ENCODE measurements at regions not wholly inside any gene's neighbourhood (a gene's known extent, or its start where the extent isn't known, plus 50 kb on each side); places are given as distances from the start of the nearest gene placed in this dataset.
A peak's percentile ranks its signal among the peaks of the same experiment; 100 is the strongest.

DNA sequence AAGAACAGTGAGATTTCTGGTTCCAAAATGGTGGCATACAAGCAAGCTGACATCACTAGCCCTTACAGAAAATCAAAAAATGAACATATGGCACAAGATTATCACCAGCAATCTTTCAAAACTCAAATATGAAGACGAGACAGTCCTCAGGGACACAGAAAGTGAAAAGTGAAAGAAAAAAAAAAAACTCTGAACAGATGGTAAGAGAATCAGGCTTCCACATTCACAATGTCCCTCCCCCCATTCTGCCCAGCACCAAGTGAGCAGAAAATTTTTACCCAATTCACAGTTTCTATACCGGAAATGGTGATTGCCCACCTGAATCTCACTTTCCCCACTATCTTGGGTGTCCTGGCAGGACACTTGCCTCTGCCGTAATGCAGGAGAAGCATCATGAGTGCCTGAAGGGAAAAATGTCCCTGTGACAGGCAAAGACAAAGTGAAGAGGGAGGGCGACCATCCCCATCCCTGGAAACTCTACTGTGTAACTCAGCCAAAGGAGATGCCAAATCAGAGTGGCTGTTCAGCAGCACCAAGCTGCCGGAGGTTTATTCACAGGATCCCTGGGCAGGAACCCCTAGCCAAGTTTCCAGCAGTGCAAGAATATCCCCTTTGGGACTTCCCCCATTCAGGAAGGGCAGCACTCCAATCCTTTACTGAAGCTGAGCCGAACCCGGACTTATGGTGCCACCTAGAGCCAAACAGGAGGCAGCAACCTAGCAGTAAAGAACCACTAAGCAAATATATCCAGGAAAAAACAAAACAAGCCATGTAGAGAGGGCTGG lies 312.2 kb downstream of the LRATD1 start:
- H3K4me3 ChIP-seq (ENCODE audit: low read depth, low read length), result no peak overlapping the region
- peak; percentile 17 for DNase-seq (ENCODE audit: low read depth)
- TF ChIP-seq, protein P1, sequence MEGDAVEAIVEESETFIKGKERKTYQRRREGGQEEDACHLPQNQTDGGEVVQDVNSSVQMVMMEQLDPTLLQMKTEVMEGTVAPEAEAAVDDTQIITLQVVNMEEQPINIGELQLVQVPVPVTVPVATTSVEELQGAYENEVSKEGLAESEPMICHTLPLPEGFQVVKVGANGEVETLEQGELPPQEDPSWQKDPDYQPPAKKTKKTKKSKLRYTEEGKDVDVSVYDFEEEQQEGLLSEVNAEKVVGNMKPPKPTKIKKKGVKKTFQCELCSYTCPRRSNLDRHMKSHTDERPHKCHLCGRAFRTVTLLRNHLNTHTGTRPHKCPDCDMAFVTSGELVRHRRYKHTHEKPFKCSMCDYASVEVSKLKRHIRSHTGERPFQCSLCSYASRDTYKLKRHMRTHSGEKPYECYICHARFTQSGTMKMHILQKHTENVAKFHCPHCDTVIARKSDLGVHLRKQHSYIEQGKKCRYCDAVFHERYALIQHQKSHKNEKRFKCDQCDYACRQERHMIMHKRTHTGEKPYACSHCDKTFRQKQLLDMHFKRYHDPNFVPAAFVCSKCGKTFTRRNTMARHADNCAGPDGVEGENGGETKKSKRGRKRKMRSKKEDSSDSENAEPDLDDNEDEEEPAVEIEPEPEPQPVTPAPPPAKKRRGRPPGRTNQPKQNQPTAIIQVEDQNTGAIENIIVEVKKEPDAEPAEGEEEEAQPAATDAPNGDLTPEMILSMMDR (IDR thresholded peaks at IDR 0.05; ENCODE audit: control insufficient read depth, extremely low read depth, insufficient read depth), result peak; percentile 68

DNA sequence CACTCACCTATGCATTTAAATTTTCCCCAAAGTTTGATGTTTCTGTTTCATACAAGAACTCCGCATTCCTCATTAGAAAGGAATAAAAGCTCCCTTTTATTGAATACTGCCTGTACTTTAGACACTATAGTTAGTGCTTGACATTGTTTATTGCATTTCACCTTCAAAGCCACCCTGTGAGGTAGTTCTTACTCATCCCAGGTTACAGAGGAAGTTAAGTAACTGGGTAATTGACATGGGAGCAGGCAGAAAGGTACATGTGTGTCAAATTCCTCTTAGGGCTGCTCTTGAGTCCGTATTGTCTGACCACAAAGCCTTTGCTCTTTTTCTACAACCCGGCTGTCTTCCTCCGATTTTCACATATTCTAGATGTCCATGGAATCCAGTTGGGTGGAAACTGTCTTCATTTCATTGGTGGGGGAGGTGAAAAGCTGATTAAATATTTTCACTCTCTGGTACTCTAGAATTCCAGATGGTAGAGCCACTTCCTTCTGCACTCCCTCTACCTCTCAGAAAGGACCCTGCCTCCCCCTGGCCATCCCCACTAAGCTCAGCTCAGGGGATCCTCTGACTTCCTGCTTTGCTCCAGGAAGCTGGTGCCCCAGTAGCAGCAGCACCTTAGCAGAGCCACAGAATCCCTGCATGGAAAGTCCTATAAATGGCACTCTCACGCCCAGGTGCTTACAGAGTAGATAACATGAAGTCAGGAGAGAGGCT lies 319.2 kb downstream of the LRATD1 start:
- TF ChIP-seq, protein P1 (IDR thresholded peaks at IDR 0.05; ENCODE audit: control insufficient read depth, extremely low read depth, insufficient read depth), result no peak

DNA sequence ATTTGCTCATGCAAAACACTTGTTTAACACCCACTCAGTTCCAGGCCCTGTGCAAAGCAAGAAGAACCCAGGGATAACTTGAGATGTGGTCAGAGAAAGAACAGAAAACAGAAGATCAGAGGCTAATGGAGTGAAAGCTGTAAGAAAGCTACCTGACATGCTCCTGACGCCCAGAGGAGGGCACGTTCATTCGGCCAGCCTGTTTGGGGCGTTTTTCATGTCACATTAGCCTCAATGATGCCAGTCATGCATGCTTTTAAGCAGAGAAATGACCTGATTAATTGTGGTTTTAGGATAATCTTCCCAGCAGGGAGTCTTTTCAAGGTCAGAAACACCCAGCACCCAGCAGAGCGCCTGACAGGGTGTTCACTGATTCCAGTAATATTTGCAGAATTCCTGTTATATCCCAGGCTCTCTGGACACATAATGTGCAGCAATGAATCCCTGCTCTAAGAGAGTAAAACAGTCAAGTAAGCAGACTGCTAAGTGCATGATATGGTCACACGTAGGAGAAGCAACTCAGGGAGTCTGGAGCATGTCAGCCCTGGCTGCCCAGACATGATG lies 320.0 kb downstream of the LRATD1 start:
- TF ChIP-seq, protein P1 (IDR thresholded peaks at IDR 0.05; ENCODE audit: control insufficient read depth, extremely low read depth, insufficient read depth), result no peak
- no peak for DNase-seq (ENCODE audit: low read depth)
- no peak overlapping the region for H3K4me3 ChIP-seq (ENCODE audit: low read depth, low read length)

More for the DNA sequence above, 319.2 kb downstream of the LRATD1 start:
- no peak overlapping the region for H3K4me3 ChIP-seq (ENCODE audit: low read depth, low read length)
- DNase-seq (ENCODE audit: low read depth), result no peak

DNA sequence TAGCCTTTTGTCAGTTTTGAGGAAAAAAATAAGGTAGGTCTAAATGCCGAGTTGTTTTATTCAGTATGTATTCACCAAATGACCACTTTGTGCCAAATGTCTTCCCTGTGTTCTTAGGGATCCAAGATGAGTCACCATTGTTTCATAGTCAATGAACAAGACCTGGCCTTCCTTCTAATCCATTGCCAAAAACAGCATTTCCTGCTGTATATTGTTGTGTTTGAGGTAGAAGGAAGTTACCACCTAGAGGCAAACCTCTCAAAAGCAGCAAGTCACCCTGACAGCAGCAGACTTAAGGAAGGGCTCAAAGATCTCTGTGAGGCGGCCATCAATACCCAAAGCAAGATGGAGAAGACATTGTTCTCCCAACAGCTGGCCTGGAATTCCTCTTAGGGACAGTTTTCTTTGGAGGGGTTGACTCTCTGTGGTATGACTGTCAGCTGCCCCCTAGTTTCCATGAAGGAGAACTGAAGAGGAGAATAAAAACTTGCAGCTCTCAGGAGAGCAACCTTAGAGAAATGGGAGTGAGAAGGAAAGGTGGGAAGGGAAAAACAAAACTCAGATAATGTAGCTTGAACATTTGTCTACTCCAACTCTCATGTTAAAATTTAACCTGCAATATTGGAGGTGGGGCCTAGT lies 328.3 kb downstream of the LRATD1 start:
- no peak overlapping the region for H3K4me3 ChIP-seq (ENCODE audit: low read depth, low read length)
- TF ChIP-seq, protein P1 (IDR thresholded peaks at IDR 0.05; ENCODE audit: control insufficient read depth, extremely low read depth, insufficient read depth), result no peak
- DNase-seq (ENCODE audit: low read depth), result no peak

DNA sequence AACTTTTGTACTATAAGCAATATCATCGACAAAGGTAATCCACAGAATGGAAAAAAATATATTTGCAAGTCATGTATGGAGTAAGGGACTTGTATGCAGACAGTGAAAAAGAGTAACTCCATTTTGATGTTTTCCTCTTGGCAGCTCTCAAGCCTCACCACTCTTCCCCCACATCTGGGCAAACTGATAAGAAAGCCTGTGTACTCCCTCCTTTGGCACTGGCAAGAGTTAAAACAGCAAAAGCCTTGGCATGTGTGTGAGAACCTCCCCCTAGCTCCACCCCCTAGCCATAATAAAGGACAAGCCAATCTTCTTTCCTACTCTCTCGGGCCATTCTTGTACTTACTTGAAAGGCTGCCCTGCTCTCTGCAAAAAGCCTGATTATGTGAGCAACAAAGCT lies 335.2 kb downstream of the LRATD1 start:
- no peak overlapping the region for H3K4me3 ChIP-seq (ENCODE audit: low read depth, low read length)
- TF ChIP-seq, protein P1 (IDR thresholded peaks at IDR 0.05; ENCODE audit: control insufficient read depth, extremely low read depth, insufficient read depth), result no peak
- no peak for DNase-seq (ENCODE audit: low read depth)

DNA sequence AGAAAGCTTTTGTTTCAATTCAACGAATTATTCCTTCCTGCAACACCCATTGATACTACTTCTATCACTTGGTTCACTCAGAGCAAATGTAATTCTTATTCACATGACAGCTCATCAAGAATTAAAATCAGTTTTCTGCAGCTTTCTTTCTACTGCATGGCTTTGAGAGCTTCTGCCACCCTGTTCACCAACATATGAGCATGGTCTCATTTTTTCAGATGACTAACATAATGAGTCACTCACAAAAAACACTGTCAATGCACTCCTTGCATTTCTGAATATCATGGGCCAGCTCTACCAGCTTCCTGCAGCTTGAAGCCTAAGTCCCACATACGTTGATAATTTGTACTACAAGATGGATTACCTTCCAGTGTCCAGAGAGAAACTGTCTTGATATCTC lies 342.9 kb downstream of the LRATD1 start:
- DNase-seq (ENCODE audit: low read depth), result no peak
- H3K4me3 ChIP-seq (ENCODE audit: low read depth, low read length), result no peak overlapping the region
- TF ChIP-seq, protein P1 (IDR thresholded peaks at IDR 0.05; ENCODE audit: control insufficient read depth, extremely low read depth, insufficient read depth), result no peak
